K562 (cell line): ENCODE measurements at regions not wholly inside any gene's neighbourhood (a gene's known extent, or its start where the extent isn't known, plus 50 kb on each side); places are given as distances from the start of the nearest gene placed in this dataset.
A peak's percentile ranks its signal among the peaks of the same experiment; 100 is the strongest.

ENCODE experiments used
- CEBPB ChIP-seq: fragments of 450-650 bp; IDR thresholded peaks from 2 replicates; pipeline ENCODE4 v1.6.1; 2016; ENCODE audit warnings: missing genetic modification characterization, missing compliant biosample characterization
- FIP1L1 ChIP-seq: fragments of 200-400 bp; formaldehyde crosslinking; IDR thresholded peaks from 2 replicates; pipeline ENCODE4 v1.6.1; 2018; ENCODE audit warnings: mild to moderate bottlenecking, low read depth, low read length; ENCODE audit not compliant: poor library complexity, severe bottlenecking
- GATAD2B ChIP-seq: fragments of 450-650 bp; IDR thresholded peaks from 2 replicates; pipeline ENCODE4 v1.6.1; 2017; ENCODE audit warnings: mild to moderate bottlenecking, borderline replicate concordance
- HDAC3 ChIP-seq: fragments of 450-650 bp; IDR thresholded peaks from 2 replicates; pipeline ENCODE4 v1.6.1; 2018; ENCODE audit warnings: borderline replicate concordance, mild to moderate bottlenecking, moderate library complexity; ENCODE audit not compliant: partially characterized antibody
- HNRNPK ChIP-seq: fragments of 200-400 bp; formaldehyde crosslinking; IDR thresholded peaks from one replicate; pipeline ENCODE4 v1.6.1; 2018; ENCODE audit warnings: mild to moderate bottlenecking, low read depth, low read length; ENCODE audit not compliant: poor library complexity, severe bottlenecking
- KDM1A ChIP-seq, 2 experiments: fragments of 450-650 bp; IDR thresholded peaks; 2 replicates each; pipeline ENCODE4 v1.6.1; 2016; ENCODE audit warnings: mild to moderate bottlenecking in 2 of 2
- MYNN ChIP-seq, 2 experiments: sonication (generic); formaldehyde crosslinking in 1 of 2; IDR thresholded peaks; 2 replicates each; pipeline versions ENCODE4 v1.5.0 to v1.6.1; 2016 to 2020; ENCODE audit warnings: antibody characterized with exemption in 1 of 2, missing genetic modification reagents in 1 of 2
- POLR2H ChIP-seq: IDR thresholded peaks from 2 replicates; pipeline ENCODE4 v1.6.1; 2016; ENCODE audit warnings: missing genetic modification characterization, low read depth, mild to moderate bottlenecking, control low read depth, missing compliant biosample characterization, moderate library complexity
- RBM39 ChIP-seq: fragments of 200-400 bp; formaldehyde crosslinking; optimal IDR thresholded peaks from 2 replicates; pipeline ENCODE3; 2018; ENCODE audit warnings: low read depth, low read length
- ZNF121 ChIP-seq: sonication (generic); formaldehyde crosslinking; conservative IDR thresholded peaks from 2 replicates; pipeline ENCODE4 v1.8.0; 2022; ENCODE audit warnings: missing genetic modification reagents
- ZNF134 ChIP-seq: fragments of 250-450 bp; sonication (Bioruptor Pico); conservative IDR thresholded peaks from 2 replicates; pipeline ENCODE4 v1.4.0; 2020
- ZNF3 ChIP-seq: fragments of 250-450 bp; sonication (Bioruptor Pico); IDR thresholded peaks from 2 replicates; pipeline ENCODE4 v1.5.0; 2021; ENCODE audit warnings: mild to moderate bottlenecking, moderate library complexity
- ZNF57 ChIP-seq: fragments of 450-650 bp; formaldehyde crosslinking; IDR thresholded peaks from 2 replicates; pipeline ENCODE4 v1.4.0; 2020; ENCODE audit warnings: mild to moderate bottlenecking, moderate library complexity
- ZNF75A ChIP-seq: fragments of 450-650 bp; formaldehyde crosslinking; IDR thresholded peaks from 2 replicates; pipeline ENCODE4 v1.4.0; 2020; ENCODE audit warnings: mild to moderate bottlenecking
- TF ChIP-seq, protein P1 (sequence below): IDR thresholded peaks from 3 replicates; pipeline ENCODE4 v1.6.1; 2011; ENCODE audit warnings: borderline replicate concordance, mild to moderate bottlenecking, moderate library complexity; ENCODE audit not compliant: insufficient read length; ENCODE audit errors: extremely low read depth
- TF ChIP-seq, protein P2 (sequence below): IDR thresholded peaks from 3 replicates; pipeline ENCODE4 v1.6.1; 2011; ENCODE audit warnings: borderline replicate concordance, mild to moderate bottlenecking; ENCODE audit not compliant: insufficient read length, insufficient read depth
- TF ChIP-seq, protein P3 (sequence below): sonication (generic); formaldehyde crosslinking; IDR thresholded peaks from 2 replicates; pipeline ENCODE4 v1.8.0; 2022; ENCODE audit warnings: missing genetic modification reagents, mild to moderate bottlenecking, moderate library complexity, borderline replicate concordance
- TF ChIP-seq, protein P4 (sequence below): fragments of 250-450 bp; sonication (Bioruptor Pico); IDR thresholded peaks from 2 replicates; pipeline ENCODE4 v1.4.0; 2020
- TF ChIP-seq, protein P5 (sequence below): IDR thresholded peaks from 2 replicates; pipeline ENCODE4 v1.6.1; 2014; ENCODE audit warnings: antibody characterized with exemption
- TF ChIP-seq, protein P6 (sequence below): sonication (generic); formaldehyde crosslinking; IDR thresholded peaks from 2 replicates; pipeline ENCODE4 v1.8.0; 2022; ENCODE audit warnings: mild to moderate bottlenecking, missing genetic modification reagents

DNA sequence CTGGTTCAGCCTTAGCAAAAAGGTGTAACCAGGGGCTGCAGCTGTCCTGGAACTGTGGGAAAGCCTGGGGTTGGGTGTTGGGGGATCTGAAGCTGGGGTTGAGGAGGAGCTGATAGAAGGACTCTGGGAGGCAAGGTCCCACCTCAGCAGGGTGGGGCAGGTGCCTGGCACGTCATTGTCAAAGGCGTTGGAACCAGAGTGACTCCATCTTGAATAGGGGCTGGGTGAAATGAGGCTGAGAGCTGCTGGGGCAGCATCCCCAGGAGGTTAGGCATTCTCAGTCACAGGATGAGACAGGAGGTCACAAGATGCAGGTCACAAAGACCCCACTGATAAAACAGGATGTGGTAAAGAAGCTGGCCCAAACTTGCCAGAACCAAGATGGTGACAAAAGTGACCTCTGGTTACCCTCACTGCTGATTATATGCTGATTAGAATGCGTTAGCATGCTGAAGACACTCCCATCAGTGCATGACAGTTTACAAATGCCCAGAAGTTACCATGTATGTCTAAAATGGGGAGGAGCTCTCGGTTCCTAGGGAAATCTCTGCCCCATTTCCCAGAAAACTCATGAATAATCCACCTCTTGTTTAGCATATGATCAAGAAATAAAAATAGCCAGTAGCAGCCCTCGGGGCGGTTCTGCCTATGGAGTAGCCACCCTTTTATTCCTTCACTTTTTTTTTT, 85.4 kb downstream of the IER5 start (continued):
- TF ChIP-seq, protein P1, sequence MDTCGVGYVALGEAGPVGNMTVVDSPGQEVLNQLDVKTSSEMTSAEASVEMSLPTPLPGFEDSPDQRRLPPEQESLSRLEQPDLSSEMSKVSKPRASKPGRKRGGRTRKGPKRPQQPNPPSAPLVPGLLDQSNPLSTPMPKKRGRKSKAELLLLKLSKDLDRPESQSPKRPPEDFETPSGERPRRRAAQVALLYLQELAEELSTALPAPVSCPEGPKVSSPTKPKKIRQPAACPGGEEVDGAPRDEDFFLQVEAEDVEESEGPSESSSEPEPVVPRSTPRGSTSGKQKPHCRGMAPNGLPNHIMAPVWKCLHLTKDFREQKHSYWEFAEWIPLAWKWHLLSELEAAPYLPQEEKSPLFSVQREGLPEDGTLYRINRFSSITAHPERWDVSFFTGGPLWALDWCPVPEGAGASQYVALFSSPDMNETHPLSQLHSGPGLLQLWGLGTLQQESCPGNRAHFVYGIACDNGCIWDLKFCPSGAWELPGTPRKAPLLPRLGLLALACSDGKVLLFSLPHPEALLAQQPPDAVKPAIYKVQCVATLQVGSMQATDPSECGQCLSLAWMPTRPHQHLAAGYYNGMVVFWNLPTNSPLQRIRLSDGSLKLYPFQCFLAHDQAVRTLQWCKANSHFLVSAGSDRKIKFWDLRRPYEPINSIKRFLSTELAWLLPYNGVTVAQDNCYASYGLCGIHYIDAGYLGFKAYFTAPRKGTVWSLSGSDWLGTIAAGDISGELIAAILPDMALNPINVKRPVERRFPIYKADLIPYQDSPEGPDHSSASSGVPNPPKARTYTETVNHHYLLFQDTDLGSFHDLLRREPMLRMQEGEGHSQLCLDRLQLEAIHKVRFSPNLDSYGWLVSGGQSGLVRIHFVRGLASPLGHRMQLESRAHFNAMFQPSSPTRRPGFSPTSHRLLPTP, result no peak
- TF ChIP-seq, protein P2, sequence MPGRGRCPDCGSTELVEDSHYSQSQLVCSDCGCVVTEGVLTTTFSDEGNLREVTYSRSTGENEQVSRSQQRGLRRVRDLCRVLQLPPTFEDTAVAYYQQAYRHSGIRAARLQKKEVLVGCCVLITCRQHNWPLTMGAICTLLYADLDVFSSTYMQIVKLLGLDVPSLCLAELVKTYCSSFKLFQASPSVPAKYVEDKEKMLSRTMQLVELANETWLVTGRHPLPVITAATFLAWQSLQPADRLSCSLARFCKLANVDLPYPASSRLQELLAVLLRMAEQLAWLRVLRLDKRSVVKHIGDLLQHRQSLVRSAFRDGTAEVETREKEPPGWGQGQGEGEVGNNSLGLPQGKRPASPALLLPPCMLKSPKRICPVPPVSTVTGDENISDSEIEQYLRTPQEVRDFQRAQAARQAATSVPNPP, result no peak
- no peak for TF ChIP-seq RBM39
- TF ChIP-seq, protein P3, sequence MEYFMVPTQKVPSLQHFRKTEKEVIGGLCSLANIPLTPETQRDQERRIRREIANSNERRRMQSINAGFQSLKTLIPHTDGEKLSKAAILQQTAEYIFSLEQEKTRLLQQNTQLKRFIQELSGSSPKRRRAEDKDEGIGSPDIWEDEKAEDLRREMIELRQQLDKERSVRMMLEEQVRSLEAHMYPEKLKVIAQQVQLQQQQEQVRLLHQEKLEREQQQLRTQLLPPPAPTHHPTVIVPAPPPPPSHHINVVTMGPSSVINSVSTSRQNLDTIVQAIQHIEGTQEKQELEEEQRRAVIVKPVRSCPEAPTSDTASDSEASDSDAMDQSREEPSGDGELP (CRISPR knock-in tag), result no peak
- TF ChIP-seq ZNF134, result peak; percentile 95
- TF ChIP-seq GATAD2B, result no peak
- TF ChIP-seq, protein P4, sequence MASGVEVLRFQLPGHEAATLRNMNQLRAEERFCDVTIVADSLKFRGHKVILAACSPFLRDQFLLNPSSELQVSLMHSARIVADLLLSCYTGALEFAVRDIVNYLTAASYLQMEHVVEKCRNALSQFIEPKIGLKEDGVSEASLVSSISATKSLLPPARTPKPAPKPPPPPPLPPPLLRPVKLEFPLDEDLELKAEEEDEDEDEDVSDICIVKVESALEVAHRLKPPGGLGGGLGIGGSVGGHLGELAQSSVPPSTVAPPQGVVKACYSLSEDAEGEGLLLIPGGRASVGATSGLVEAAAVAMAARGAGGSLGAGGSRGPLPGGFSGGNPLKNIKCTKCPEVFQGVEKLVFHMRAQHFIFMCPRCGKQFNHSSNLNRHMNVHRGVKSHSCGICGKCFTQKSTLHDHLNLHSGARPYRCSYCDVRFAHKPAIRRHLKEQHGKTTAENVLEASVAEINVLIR, result peak; percentile 94
- no peak for TF ChIP-seq ZNF3 (CRISPR knock-in tag)
- TF ChIP-seq, protein P5, sequence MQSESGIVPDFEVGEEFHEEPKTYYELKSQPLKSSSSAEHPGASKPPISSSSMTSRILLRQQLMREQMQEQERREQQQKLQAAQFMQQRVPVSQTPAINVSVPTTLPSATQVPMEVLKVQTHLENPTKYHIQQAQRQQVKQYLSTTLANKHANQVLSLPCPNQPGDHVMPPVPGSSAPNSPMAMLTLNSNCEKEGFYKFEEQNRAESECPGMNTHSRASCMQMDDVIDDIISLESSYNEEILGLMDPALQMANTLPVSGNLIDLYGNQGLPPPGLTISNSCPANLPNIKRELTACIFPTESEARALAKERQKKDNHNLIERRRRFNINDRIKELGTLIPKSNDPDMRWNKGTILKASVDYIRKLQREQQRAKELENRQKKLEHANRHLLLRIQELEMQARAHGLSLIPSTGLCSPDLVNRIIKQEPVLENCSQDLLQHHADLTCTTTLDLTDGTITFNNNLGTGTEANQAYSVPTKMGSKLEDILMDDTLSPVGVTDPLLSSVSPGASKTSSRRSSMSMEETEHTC, result peak; percentile 36; the same call in 1 of the 2 replicates
- TF ChIP-seq ZNF121 (CRISPR knock-in tag), result no peak
- TF ChIP-seq FIP1L1, result no peak
- no peak for TF ChIP-seq POLR2H (tag)
- no peak for TF ChIP-seq KDM1A (IDR thresholded peaks at IDR 0.05)
- TF ChIP-seq, protein P6, sequence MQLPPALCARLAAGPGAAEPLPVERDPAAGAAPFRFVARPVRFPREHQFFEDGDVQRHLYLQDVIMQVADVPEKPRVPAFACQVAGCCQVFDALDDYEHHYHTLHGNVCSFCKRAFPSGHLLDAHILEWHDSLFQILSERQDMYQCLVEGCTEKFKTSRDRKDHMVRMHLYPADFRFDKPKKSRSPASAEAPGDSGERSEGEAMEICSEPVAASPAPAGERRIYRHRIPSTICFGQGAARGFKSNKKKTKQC (CRISPR knock-in tag), result no peak
- TF ChIP-seq ZNF75A, result peak; percentile 87
- TF ChIP-seq HNRNPK, result no peak
- no peak for TF ChIP-seq MYNN (IDR thresholded peaks at IDR 0.05)
- TF ChIP-seq MYNN (CRISPR knock-in tag; IDR thresholded peaks at IDR 0.05), result no peak
- TF ChIP-seq CEBPB, result no peak
- no peak for TF ChIP-seq HDAC3
- TF ChIP-seq ZNF57 (CRISPR knock-in tag), result peak; percentile 91
